ENCODE measurements at regions not wholly inside any gene's neighbourhood (a gene's known extent, or its start where the extent isn't known, plus 50 kb on each side); places are given as distances from the start of the nearest gene placed in this dataset.

DNA sequence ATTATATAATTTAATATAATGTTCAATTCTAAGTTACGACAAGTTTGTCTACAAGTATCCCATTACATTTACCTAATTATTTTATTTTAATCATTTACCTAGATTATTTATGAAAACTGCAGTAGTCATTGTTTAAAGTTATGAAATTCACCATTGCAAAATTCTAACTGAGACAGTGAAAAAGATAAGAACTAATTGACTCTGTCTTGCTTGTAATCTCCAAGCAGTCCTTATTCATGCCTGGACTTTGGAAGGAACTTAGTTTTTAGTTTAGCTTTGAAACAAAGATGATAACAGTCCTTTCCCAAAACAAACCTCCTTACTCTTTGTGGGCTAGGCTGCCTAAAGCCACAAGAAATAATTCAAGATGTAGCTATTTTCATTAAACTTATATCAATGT lies 165.0 kb downstream of the SUCNR1 start:
- TF ChIP-seq, protein P1, sequence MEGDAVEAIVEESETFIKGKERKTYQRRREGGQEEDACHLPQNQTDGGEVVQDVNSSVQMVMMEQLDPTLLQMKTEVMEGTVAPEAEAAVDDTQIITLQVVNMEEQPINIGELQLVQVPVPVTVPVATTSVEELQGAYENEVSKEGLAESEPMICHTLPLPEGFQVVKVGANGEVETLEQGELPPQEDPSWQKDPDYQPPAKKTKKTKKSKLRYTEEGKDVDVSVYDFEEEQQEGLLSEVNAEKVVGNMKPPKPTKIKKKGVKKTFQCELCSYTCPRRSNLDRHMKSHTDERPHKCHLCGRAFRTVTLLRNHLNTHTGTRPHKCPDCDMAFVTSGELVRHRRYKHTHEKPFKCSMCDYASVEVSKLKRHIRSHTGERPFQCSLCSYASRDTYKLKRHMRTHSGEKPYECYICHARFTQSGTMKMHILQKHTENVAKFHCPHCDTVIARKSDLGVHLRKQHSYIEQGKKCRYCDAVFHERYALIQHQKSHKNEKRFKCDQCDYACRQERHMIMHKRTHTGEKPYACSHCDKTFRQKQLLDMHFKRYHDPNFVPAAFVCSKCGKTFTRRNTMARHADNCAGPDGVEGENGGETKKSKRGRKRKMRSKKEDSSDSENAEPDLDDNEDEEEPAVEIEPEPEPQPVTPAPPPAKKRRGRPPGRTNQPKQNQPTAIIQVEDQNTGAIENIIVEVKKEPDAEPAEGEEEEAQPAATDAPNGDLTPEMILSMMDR (IDR thresholded peaks at IDR 0.05), result no peak
- no peak for TF ChIP-seq POLR2A (IDR thresholded peaks at IDR 0.05)
- DNase-seq (ENCODE audit: low spot score in 2 of 2), result no peak
- intact Hi-C loops (cut with DNase I; ENCODE audit: low total_unique reads), result no loop called here
- 93 to 96% methylated on average over 1 of the region's 1 CpG for WGBS, 2 donors
- H3K4me3 ChIP-seq (ENCODE audit: low read depth, poor library complexity, severe bottlenecking), result no peak overlapping the region

DNA sequence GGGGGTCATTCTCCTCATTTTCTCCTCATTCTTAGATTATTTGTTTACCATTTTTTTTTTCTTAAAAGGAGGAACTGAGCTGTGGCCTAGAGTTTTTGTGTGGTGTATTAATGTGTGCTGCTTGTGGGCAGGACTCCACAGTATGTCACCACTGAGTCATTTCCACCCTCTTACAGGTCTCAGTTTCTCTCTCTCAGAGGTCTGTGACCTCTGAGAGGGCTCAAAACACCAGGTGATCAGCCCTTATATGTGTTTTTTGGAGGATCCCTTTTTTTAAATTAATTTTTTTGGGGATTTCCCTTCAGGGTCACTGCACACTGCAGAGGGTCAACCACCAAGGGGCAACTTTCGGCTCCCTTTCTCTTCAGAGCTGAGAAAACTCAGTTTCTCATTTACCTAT lies 166.4 kb downstream of the SUCNR1 start:
- intact Hi-C loops (cut with DNase I; ENCODE audit: low total_unique reads), result no loop called here
- no peak for DNase-seq (ENCODE audit: low spot score in 2 of 2)
- WGBS, 2 donors, result 92 to 93% methylated on average over 1 of the region's 1 CpG
- TF ChIP-seq, protein P1 (IDR thresholded peaks at IDR 0.05), result no peak
- no peak for TF ChIP-seq POLR2A (IDR thresholded peaks at IDR 0.05)
- H3K4me3 ChIP-seq (ENCODE audit: low read depth, poor library complexity, severe bottlenecking), result no peak overlapping the region

GRCh38 chr3:152040319-152040718 lies 166.9 kb downstream of the SUCNR1 start:
- TF ChIP-seq POLR2A (IDR thresholded peaks at IDR 0.05), result no peak
- TF ChIP-seq, protein P1 (IDR thresholded peaks at IDR 0.05), result no peak
- intact Hi-C loops (cut with DNase I; ENCODE audit: low total_unique reads), result no loop called here
- no peak overlapping the region for H3K4me3 ChIP-seq (ENCODE audit: low read depth, poor library complexity, severe bottlenecking)
- DNase-seq (ENCODE audit: low spot score in 2 of 2), result no peak
- 77 to 79% methylated on average over 1 of the region's 1 CpG for WGBS, 2 donors

DNA sequence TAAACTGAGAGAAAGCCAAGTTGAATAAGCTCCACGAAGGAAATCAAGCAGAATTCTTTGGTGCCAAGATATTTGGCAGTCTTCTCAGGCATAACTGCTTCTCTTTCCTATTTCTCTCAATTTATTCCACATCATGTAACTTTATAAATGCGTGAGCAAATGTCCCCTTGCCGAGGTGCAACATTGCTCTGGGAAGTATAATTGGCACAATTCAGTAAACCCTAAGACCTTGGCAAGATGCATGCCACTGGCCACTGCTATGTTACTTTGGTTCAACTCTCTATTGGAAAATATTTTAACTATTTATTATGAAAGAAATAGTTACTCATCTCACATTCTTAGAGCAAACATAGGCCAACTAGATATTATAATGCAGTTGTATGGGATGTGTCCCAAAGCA lies 170.2 kb downstream of the SUCNR1 start:
- intact Hi-C loops (cut with DNase I; ENCODE audit: low total_unique reads), result no loop called here
- TF ChIP-seq, protein P1 (IDR thresholded peaks at IDR 0.05), result no peak
- TF ChIP-seq POLR2A (IDR thresholded peaks at IDR 0.05), result no peak
- WGBS, 2 donors, result 37 to 50% methylated on average over 3 of the region's 3 CpGs
- DNase-seq (ENCODE audit: low spot score in 2 of 2), result no peak
- no peak overlapping the region for H3K4me3 ChIP-seq (ENCODE audit: low read depth, poor library complexity, severe bottlenecking)

DNA sequence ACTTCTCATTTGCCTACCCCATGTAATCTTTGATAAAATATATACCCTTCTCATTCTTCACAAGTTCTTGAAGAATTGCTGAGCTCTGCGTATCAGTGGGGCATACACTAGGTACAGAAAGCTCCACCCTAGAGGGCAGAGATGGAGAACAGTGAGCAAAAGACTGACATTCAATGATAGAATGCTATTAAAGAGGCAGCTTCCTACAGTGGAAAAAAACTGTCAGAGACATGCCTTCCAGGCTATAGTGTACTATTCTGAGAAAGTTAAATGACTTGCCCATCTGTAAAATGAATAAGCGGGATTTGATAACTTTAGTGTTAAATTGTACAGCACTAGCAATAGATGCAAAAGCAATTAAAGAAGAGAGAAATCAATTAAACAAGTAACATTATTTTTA lies 172.8 kb downstream of the SUCNR1 start:
- intact Hi-C loops (cut with DNase I; ENCODE audit: low total_unique reads), result no loop called here
- 91 to 96% methylated on average over 2 of the region's 2 CpGs for WGBS, 2 donors
- TF ChIP-seq, protein P1 (IDR thresholded peaks at IDR 0.05), result no peak
- TF ChIP-seq POLR2A (IDR thresholded peaks at IDR 0.05), result no peak
- H3K4me3 ChIP-seq (ENCODE audit: low read depth, poor library complexity, severe bottlenecking), result no peak overlapping the region
- DNase-seq (ENCODE audit: low spot score in 2 of 2), result no peak

GRCh38 chr3:152047465-152047864 lies 174.0 kb downstream of the SUCNR1 start:
- intact Hi-C loops (cut with DNase I; ENCODE audit: low total_unique reads), result no loop called here
- no peak for TF ChIP-seq POLR2A (IDR thresholded peaks at IDR 0.05)
- TF ChIP-seq, protein P1 (IDR thresholded peaks at IDR 0.05), result no peak
- DNase-seq (ENCODE audit: low spot score in 2 of 2), result no peak
- H3K4me3 ChIP-seq (ENCODE audit: low read depth, poor library complexity, severe bottlenecking), result no peak overlapping the region
